Vagina (tissue), 2 donors: ENCODE measurements at regions not wholly inside any gene's neighbourhood (a gene's known extent, or its start where the extent isn't known, plus 50 kb on each side); places are given as distances from the start of the nearest gene placed in this dataset.

Experiments used
- CTCF ChIP-seq, 3 experiments: fragments of 450-650 bp in 2 of 3; fragments of 200-600 bp in 1 of 3; sonication (generic) in 1 of 3; IDR thresholded peaks; one replicate each; pipeline ENCODE4 v1.5.1; 2017 to 2019; ENCODE audit warnings: antibody characterized with exemption in 3 of 3, mild to moderate bottlenecking in 2 of 3, moderate library complexity in 2 of 3
- POLR2AphosphoS5 ChIP-seq, 2 donors: sonication (generic); formaldehyde crosslinking; IDR thresholded peaks; one replicate each; pipeline ENCODE4 v1.9.0; 2017; ENCODE audit warnings: antibody characterized with exemption in 2 of 2, mild to moderate bottlenecking in 2 of 2, low read depth in 1 of 2; ENCODE audit not compliant: insufficient read depth in 1 of 2

DNA sequence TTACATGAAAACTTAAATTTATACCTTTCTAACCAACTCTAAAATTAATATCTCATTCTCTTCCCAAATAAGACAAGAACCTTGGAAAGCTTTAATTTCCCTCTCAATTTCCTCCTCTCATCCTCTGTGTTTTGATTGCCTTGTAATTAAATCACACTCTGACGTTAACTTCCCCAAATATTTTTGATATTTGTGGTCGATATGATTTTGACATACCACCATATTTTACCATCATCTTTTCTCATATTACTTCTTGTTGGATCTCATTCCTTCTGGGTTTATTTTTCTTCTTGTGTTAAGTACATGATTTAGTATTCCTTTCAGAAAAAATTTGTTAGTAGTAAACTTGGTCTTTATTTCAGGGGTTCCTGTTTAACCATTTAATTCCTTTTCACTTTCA is 69.6 kb downstream of the RDH14 start:
- TF ChIP-seq CTCF (IDR thresholded peaks at IDR 0.05) = no peak
- TF ChIP-seq POLR2AphosphoS5 (IDR thresholded peaks at IDR 0.05; ENCODE audit: insufficient read depth in 1 of 2, low read depth in 1 of 2) = no peak
